ENCODE measurements at regions not wholly inside any gene's neighbourhood (a gene's known extent, or its start where the extent isn't known, plus 50 kb on each side); places are given as distances from the start of the nearest gene placed in this dataset.

DNA sequence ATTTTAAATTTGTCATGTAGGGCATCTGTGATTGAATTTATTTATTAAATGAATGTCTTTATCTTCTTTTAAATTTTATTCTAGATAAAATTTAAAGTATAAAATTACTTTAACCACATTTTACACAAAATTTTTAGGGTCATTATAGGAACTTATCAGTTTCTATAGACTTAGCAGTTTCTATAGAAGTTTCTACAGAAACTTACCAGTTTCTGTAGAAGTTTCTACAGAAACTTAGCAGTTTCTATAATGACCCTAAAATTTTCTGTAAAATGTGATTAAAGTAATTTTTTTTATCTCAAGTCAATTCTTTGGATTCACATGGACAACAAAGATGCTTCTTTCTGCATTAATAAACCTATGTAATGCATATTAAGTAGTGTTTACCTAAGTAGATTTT lies 565.9 kb upstream of the TECRL start (continued):
- TF ChIP-seq, protein P1, sequence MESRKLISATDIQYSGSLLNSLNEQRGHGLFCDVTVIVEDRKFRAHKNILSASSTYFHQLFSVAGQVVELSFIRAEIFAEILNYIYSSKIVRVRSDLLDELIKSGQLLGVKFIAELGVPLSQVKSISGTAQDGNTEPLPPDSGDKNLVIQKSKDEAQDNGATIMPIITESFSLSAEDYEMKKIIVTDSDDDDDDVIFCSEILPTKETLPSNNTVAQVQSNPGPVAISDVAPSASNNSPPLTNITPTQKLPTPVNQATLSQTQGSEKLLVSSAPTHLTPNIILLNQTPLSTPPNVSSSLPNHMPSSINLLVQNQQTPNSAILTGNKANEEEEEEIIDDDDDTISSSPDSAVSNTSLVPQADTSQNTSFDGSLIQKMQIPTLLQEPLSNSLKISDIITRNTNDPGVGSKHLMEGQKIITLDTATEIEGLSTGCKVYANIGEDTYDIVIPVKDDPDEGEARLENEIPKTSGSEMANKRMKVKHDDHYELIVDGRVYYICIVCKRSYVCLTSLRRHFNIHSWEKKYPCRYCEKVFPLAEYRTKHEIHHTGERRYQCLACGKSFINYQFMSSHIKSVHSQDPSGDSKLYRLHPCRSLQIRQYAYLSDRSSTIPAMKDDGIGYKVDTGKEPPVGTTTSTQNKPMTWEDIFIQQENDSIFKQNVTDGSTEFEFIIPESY (IDR thresholded peaks at IDR 0.05; ENCODE audit: extremely low read depth, insufficient replicate concordance, low read length), result no peak
- TF ChIP-seq FOSL1 (IDR thresholded peaks at IDR 0.05; ENCODE audit: low read depth) (no peak), SIN3A (IDR thresholded peaks at IDR 0.05; ENCODE audit: low read depth) (no peak)
- TF ChIP-seq, protein P2, sequence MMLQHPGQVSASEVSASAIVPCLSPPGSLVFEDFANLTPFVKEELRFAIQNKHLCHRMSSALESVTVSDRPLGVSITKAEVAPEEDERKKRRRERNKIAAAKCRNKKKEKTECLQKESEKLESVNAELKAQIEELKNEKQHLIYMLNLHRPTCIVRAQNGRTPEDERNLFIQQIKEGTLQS (IDR thresholded peaks at IDR 0.05), result no peak

DNA sequence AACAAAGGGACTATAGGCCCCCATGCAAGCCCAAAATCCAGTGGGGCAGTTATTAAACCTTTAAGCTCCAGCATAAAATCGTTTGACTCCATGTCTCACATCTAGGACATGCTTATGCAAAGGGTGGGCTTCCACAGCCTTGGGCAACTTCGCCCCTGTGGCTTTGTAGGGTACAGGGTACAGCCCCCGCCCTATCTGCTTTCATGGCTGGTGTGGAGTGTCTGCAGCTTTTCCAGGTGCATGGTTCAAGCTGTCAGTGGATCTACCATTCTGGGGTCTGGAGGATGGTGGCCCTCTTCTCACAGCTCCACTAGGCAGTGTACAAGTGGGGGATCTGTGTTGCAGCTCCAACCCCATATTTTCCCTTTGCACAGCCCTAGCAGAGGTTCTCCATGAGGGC lies 559.8 kb upstream of the TECRL start:
- no peak for TF ChIP-seq CEBPB (IDR thresholded peaks at IDR 0.05; ENCODE audit: low read depth)
- no peak for TF ChIP-seq SIN3A (IDR thresholded peaks at IDR 0.05; ENCODE audit: low read depth)
- TF ChIP-seq, protein P1 (IDR thresholded peaks at IDR 0.05; ENCODE audit: extremely low read depth, insufficient replicate concordance, low read length), result no peak
- no peak for TF ChIP-seq CBX3 (IDR thresholded peaks at IDR 0.05; ENCODE audit: low read depth)
- TF ChIP-seq YY1 (IDR thresholded peaks at IDR 0.05; ENCODE audit: extremely low read depth, insufficient replicate concordance, low read depth, low read length), result no peak
- intact Hi-C loops (cut with micrococcal nuclease), result no loop called here
- H3K4me3 ChIP-seq (replicated peaks in 1 of 2; ENCODE audit: low read depth in 1 of 2, low read length in 2 of 2), result no peak overlapping the region
- ATAC-seq, result no peak
- DNase-seq (ENCODE audit: low read depth, low spot score), result no peak
- H3K9ac ChIP-seq (ENCODE audit: low read length), result no peak overlapping the region
- no peaks in the 10 kb centered on the region for H3K27me3 ChIP-seq (ENCODE audit: insufficient read depth, low read length)
- no peak overlapping the region for H3K27ac ChIP-seq (ENCODE audit: low read depth, low read length)
- RAD21 ChIA-PET (ENCODE audit: low non-redundant PET in 1 of 2, low total read pairs in 2 of 2, uncharacterized antibody in 2 of 2, unreplicated experiment in 2 of 2), result no interaction called here
- no peaks in the 10 kb centered on the region for H4K20me1 ChIP-seq (ENCODE audit: insufficient read depth)
- no peak overlapping the region for H3K4me2 ChIP-seq (ENCODE audit: low read length)
- H3K36me3 ChIP-seq (ENCODE audit: control insufficient read depth in 1 of 2, insufficient read depth in 2 of 2, low read length in 2 of 2), result no peaks in the 10 kb centered on the region
- H3K79me2 ChIP-seq (ENCODE audit: insufficient read depth, low read length), result no peaks in the 10 kb centered on the region
- BruUV-seq (replicated peaks), result no TSS peak
- CTCF ChIA-PET, result no interaction called here
- peaks cover 0 to 15% of the 10 kb centered on the region in 2 experiments; a peak in 2 of 4 replicates for H3K9me3 ChIP-seq (ENCODE audit: control insufficient read depth in 1 of 2, insufficient read depth in 1 of 2, low read depth in 1 of 2, low read length in 2 of 2)
- H3K9me2 ChIP-seq (ENCODE audit: insufficient read depth), result no peaks in the 10 kb centered on the region
- no peaks in the 10 kb centered on the region for H3K4me1 ChIP-seq (ENCODE audit: control insufficient read depth in 1 of 2, insufficient read depth in 2 of 2, low read length in 2 of 2)
- H2AFZ ChIP-seq (ENCODE audit: low read depth, low read length, poor library complexity, severe bottlenecking), result no peak overlapping the region
- POLR2A ChIA-PET, result no interaction called here

Measured in HCT116 (cell line).